H1 (cell line): ENCODE measurements at regions not wholly inside any gene's neighbourhood (a gene's known extent, or its start where the extent isn't known, plus 50 kb on each side); places are given as distances from the start of the nearest gene placed in this dataset.
"Not testable (repeated sequence)": the region's sequence is repeated elsewhere in the genome, so short reads cannot be mapped to it uniquely, and the experiment has no call there.

ENCODE experiments used
- CTCF ChIA-PET: fragments of 300-600 bp; sonication (Branson Sonifier 250); formaldehyde crosslinking; loops from one replicate; lab custom pipeline; 2021; ENCODE audit not compliant: partially characterized antibody; lab: Charles Lee
- POLR2A ChIA-PET: fragments of 300-600 bp; sonication (Branson Sonifier 250); formaldehyde crosslinking; loops from one replicate; lab custom pipeline; 2021; ENCODE audit warnings: inconsistent platforms; ENCODE audit not compliant: partially characterized antibody; lab: Charles Lee
- DNase-seq, 2 experiments: peaks; one replicate each; pipeline versions ENCODE4 v3.0.0 to v3.0.0-alpha.2; 2010 to 2022; ENCODE audit warnings: low spot score in 2 of 2, low read depth in 1 of 2, mixed read lengths in 1 of 2
- FAIRE-seq: peaks from 2 replicates; lab custom pipeline; 2011; peaks lifted over from hg19 to GRCh38; lab: Jason Lieb, UNC
- H2AFZ ChIP-seq: 2 replicates; pipeline ENCODE4 v1.8.1; 2012; ENCODE audit warnings: low read length, inconsistent platforms
- H2AK5ac ChIP-seq: 2 replicates; pipeline ENCODE4 v1.6.1; 2013; ENCODE audit warnings: low read depth, low read length
- H2BK120ac ChIP-seq: replicated peaks from 2 replicates; pipeline ENCODE3; 2013; ENCODE audit warnings: low read depth, low read length, inconsistent platforms
- H2BK12ac ChIP-seq: 2 replicates; pipeline ENCODE4 v1.6.1; 2013; ENCODE audit warnings: low read depth, low read length
- H2BK15ac ChIP-seq: 2 replicates; pipeline ENCODE4 v1.6.1; 2013; ENCODE audit warnings: low read length
- H2BK20ac ChIP-seq: 2 replicates; pipeline ENCODE4 v1.6.1; 2013; ENCODE audit warnings: low read length
- H2BK5ac ChIP-seq: 2 replicates; pipeline ENCODE4 v1.6.1; 2013; ENCODE audit warnings: low read depth, low read length
- H3K14ac ChIP-seq: 2 replicates; pipeline ENCODE4 v1.6.1; 2013; ENCODE audit warnings: inconsistent platforms; ENCODE audit not compliant: insufficient read length
- H3K18ac ChIP-seq: 2 replicates; pipeline ENCODE4 v1.6.1; 2013; ENCODE audit warnings: low read length; ENCODE audit errors: extremely low read depth
- H3K23ac ChIP-seq: 2 replicates; pipeline ENCODE4 v1.6.1; 2013; ENCODE audit warnings: inconsistent platforms; ENCODE audit not compliant: insufficient read length
- H3K23me2 ChIP-seq: 2 replicates; pipeline ENCODE4 v1.6.1; 2013; ENCODE audit warnings: low read depth, low read length
- H3K27ac ChIP-seq: 2 replicates; pipeline ENCODE4 v1.6.1; 2011; ENCODE audit warnings: low read depth, low read length, inconsistent platforms
- H3K27me3 ChIP-seq, 4 experiments: replicated peaks in 1 of 4; 1 replicate in 1 of 4; 2 replicates in 3 of 4; pipeline versions ENCODE4 v1.6.1 to v1.8.1; 2011 to 2013; ENCODE audit warnings: low read length in 3 of 4, mild to moderate bottlenecking in 3 of 4, inconsistent platforms in 2 of 4, mixed read lengths in 2 of 4, moderate library complexity in 1 of 4; ENCODE audit not compliant: control insufficient read depth in 3 of 4, insufficient read depth in 3 of 4; ENCODE audit errors: extremely low read depth in 1 of 4
- H3K36me3 ChIP-seq, 4 experiments: 2 replicates each; pipeline versions ENCODE4 v1.6.1 to v1.8.1; 2011 to 2013; ENCODE audit warnings: mild to moderate bottlenecking in 4 of 4, low read length in 3 of 4, moderate library complexity in 2 of 4, control low read depth in 1 of 4, inconsistent platforms in 1 of 4; ENCODE audit not compliant: insufficient read depth in 4 of 4, control insufficient read depth in 2 of 4
- H3K4ac ChIP-seq: replicated peaks from 2 replicates; pipeline ENCODE3; 2013; ENCODE audit warnings: low read length, low read depth, mixed read lengths, inconsistent platforms; ENCODE audit not compliant: insufficient read length
- H3K4me1 ChIP-seq, 4 experiments: replicated peaks in 1 of 4; 1 replicate in 1 of 4; 2 replicates in 3 of 4; pipeline versions ENCODE4 v1.6.1 to v1.8.1; 2011 to 2013; ENCODE audit warnings: low read length in 3 of 4, inconsistent platforms in 2 of 4, mixed read lengths in 1 of 4; ENCODE audit not compliant: insufficient read depth in 4 of 4, control insufficient read depth in 3 of 4
- H3K4me2 ChIP-seq, 2 experiments: 2 replicates each; pipeline versions ENCODE4 v1.6.1 to v1.8.1; 2011 to 2013; ENCODE audit warnings: low read depth in 2 of 2, low read length in 2 of 2, control low read depth in 1 of 2, inconsistent platforms in 1 of 2, mild to moderate bottlenecking in 1 of 2; ENCODE audit not compliant: insufficient read depth in 1 of 2
- H3K4me3 ChIP-seq, 4 experiments: fragments of 200-600, 300-600 bp in 1 of 4; sonication (generic), shearing (Covaris generic), sonication (Bioruptor Twin) in 1 of 4; 2 replicates each; pipeline versions ENCODE4 v1.5.1 to v1.8.1; 2011 to 2016; ENCODE audit warnings: low read length in 4 of 4, low read depth in 3 of 4, control low read depth in 2 of 4, inconsistent platforms in 2 of 4, mild to moderate bottlenecking in 2 of 4, mixed read lengths in 1 of 4, moderate library complexity in 1 of 4; ENCODE audit not compliant: insufficient read depth in 2 of 4; ENCODE audit errors: extremely low read depth in 1 of 4
- H3K56ac ChIP-seq: replicated peaks from 2 replicates; pipeline ENCODE3; 2013; ENCODE audit warnings: low read depth, mild to moderate bottlenecking, mixed read lengths, low read length, inconsistent platforms; ENCODE audit not compliant: insufficient read length
- H3K79me1 ChIP-seq: 2 replicates; pipeline ENCODE4 v1.6.1; 2013; ENCODE audit warnings: low read depth, low read length, control low read depth
- H3K79me2 ChIP-seq, 2 experiments: 2 replicates each; pipeline versions ENCODE4 v1.6.1 to v1.8.1; 2012 to 2013; ENCODE audit warnings: low read length in 2 of 2, mild to moderate bottlenecking in 2 of 2, inconsistent platforms in 1 of 2; ENCODE audit not compliant: insufficient read depth in 2 of 2, control insufficient read depth in 1 of 2
- H3K9ac ChIP-seq, 4 experiments: replicated peaks in 1 of 4; 1 replicate in 1 of 4; 2 replicates in 3 of 4; pipeline versions ENCODE4 v1.6.1 to v1.8.1; 2011 to 2013; ENCODE audit warnings: low read depth in 3 of 4, low read length in 3 of 4, control low read depth in 2 of 4, mild to moderate bottlenecking in 2 of 4, moderate library complexity in 2 of 4, inconsistent platforms in 1 of 4; ENCODE audit errors: extremely low read depth in 1 of 4
- H3K9me3 ChIP-seq, 2 experiments: 2 replicates each; pipeline versions ENCODE4 v1.6.1 to v1.8.1; 2012 to 2013; ENCODE audit warnings: mild to moderate bottlenecking in 2 of 2, moderate library complexity in 2 of 2, control low read depth in 1 of 2, inconsistent platforms in 1 of 2, low read depth in 1 of 2, low read length in 1 of 2, mixed read lengths in 1 of 2; ENCODE audit not compliant: insufficient read depth in 2 of 2
- H4K20me1 ChIP-seq, 2 experiments: replicated peaks in 1 of 2; 2 replicates each; pipeline versions ENCODE3 to v1.8.1; 2011 to 2013; ENCODE audit warnings: inconsistent platforms in 2 of 2, low read length in 2 of 2, mild to moderate bottlenecking in 1 of 2; ENCODE audit not compliant: insufficient read depth in 2 of 2, control insufficient read depth in 1 of 2
- H4K5ac ChIP-seq: 2 replicates; pipeline ENCODE4 v1.6.1; 2013; ENCODE audit warnings: low read length, low read depth, mixed read lengths, inconsistent platforms; ENCODE audit not compliant: insufficient read length
- H4K8ac ChIP-seq: 2 replicates; pipeline ENCODE4 v1.8.0; 2013; ENCODE audit warnings: mild to moderate bottlenecking, moderate library complexity, low read length, inconsistent platforms; ENCODE audit not compliant: insufficient read depth; ENCODE audit errors: extremely low read depth
- H4K91ac ChIP-seq: replicated peaks from 2 replicates; pipeline ENCODE3; 2013; ENCODE audit warnings: low read length, mixed read lengths, inconsistent platforms; ENCODE audit not compliant: insufficient read length
- WGBS, 2 experiments: shearing (Covaris generic) in 1 of 2; methylation state at CpG; one replicate each; pipeline versions ENCODE4 v1.1.6 to v1.1.7; 2013 to 2015; ENCODE audit warnings: low lambda C conversion rate in 2 of 2, mixed read lengths in 2 of 2, inconsistent platforms in 1 of 2, low coverage in 1 of 2, missing lambda C conversion rate in 1 of 2; ENCODE audit not compliant: insufficient replicate concordance in 2 of 2, insufficient coverage in 1 of 2, insufficient read length in 1 of 2; ENCODE audit errors: extremely low coverage in 1 of 2, missing lambda C conversion rate in 1 of 2; 5-methylcytosine and 5-hydroxymethylcytosine counted together

- H3K23ac ChIP-seq, H2BK15ac ChIP-seq, H4K5ac ChIP-seq, H3K27ac ChIP-seq, POLR2A ChIA-PET, H2BK120ac ChIP-seq, H3K27me3 ChIP-seq, CTCF ChIA-PET, H3K4me2 ChIP-seq, H3K79me1 ChIP-seq, H3K4me1 ChIP-seq, FAIRE-seq, H3K79me2 ChIP-seq, DNase-seq, H4K8ac ChIP-seq, H2BK20ac ChIP-seq, H3K18ac ChIP-seq, H2AK5ac ChIP-seq, H4K20me1 ChIP-seq, H3K4me3 ChIP-seq, H2BK12ac ChIP-seq, H3K56ac ChIP-seq, H3K36me3 ChIP-seq, H3K14ac ChIP-seq, H4K91ac ChIP-seq, H2AFZ ChIP-seq, H3K4ac ChIP-seq, H3K23me2 ChIP-seq, H2BK5ac ChIP-seq, H3K9ac ChIP-seq: not testable (repeated sequence)
- peaks cover 2 to 28% of the 10 kb centered on the region in 2 experiments; a peak in 3 of 4 replicates for H3K9me3 ChIP-seq
- no CpG with 5 or more reads among the region's 118 CpGs for WGBS, 2 experiments
Observed at GRCh38 chr4:190121076-190121671, 52.4 kb upstream of the DUX4 start.
